HG02571 (cell line): ENCODE measurements at regions not wholly inside any gene's neighbourhood (a gene's known extent, or its start where the extent isn't known, plus 50 kb on each side); places are given as distances from the start of the nearest gene placed in this dataset.

Experiments used
- ATAC-seq: cut with Tn5 transposase; IDR thresholded peaks from one replicate; pipeline ENCODE4 v1.9.1; 2021; ENCODE audit warnings: mild to moderate bottlenecking, moderate library complexity; ENCODE audit not compliant: unreplicated experiment

DNA sequence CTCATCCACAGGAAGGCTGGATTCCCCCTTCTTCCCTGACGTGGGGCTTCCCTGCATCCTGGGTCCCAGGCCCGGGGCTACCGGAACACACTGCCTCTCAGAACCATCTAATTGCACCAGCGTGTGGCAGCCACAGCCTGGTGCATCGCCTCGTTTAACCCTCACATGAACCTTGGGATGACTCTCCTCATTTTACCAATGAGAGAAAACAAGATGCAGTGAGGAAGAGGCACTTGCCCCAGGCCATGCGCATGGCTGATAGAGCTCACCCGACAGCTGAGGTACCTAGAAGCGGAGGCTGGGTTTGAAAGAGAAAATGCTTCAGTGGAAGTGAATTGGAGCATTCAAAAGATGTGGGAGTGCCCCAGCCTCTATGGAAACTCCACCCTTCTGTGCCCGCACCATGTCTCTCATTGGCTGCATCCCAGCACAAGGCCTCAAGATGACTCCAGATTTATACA, 162.3 kb downstream of the KATNIP start:
- ATAC-seq, result no peak

DNA sequence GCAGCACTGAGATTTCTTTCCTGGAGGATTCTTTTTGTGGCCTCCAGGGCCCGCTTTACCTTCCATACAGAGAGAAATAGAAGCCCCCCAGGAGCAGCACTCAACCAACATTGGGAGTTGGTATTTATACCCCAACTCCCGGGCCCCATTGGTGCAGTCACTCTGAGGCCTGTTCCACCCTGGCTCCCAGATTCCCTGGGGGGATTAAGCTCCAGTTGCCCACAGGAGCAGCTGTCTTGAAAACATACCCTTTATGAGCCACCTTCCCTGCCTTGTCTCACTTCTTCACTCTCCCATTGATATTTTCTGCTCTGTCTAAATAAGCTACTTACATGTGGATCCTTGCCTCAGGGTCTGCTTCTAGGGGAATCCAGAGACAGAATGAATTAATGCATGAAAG, 167.8 kb downstream of the KATNIP start:
- no peak for ATAC-seq

DNA sequence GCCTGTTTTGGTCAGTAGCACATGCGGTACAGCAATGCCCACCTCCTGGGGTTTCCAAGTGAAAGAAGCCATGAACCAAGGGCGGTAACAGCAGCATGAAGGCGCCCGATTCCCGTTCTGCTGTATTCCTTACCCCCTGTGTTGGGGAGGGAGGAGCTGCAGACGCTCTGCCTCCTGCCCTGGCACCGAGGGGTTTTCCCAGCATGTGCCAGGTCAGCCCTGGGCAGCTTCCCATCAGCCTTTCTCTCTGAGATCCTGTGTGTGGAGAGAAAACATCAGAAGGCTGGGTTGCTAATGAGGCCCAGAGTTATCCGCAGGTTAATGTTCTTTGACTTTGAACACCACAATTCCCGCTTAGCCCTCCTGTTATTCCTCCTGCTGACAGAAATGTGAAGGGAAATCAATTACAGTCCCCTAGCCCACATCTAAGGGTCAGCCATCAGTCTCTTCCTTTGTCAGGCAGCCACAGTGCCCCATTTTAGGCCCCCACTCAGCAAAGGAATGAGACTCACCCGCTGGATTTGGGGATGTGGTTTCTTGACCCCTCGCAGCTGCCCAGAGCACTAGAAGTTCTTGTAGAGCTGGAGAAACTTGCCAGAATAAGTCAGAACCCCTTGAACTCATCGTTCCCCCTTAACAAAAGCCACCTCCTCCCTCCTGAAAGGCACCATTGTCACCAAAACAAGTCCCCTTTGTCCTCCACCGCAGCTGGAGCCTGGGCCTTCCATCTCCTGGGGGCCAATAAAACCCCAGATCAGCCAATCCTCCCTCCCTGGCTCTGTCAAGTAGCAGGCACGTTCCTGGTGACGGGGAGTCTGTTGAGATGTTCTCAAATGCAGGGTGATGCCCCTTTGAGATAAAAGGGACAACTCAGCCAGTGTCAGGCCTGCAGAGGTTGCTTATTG, 168.5 kb downstream of the KATNIP start:
- ATAC-seq, result no peak

DNA sequence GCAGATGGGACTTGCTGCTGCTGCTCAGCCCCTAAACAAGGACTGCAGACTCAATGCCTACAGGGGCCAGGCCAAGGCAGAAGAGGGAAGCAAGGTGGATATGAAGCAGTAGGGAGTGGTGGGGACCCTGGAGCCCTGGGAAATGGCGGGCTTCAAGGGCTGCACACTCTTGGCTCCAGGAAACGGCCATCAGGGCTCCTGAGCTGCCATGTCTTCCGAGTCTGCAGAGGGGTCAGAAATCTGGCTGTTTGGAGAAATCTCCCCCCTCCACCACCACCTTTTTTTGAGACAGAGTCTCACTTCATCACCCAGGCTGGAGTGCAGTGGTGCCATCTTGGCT, 169.1 kb downstream of the KATNIP start:
- ATAC-seq, result no peak

GRCh38 chr16:27720731-27721530, 171.0 kb downstream of the KATNIP start:
- no peak for ATAC-seq

DNA sequence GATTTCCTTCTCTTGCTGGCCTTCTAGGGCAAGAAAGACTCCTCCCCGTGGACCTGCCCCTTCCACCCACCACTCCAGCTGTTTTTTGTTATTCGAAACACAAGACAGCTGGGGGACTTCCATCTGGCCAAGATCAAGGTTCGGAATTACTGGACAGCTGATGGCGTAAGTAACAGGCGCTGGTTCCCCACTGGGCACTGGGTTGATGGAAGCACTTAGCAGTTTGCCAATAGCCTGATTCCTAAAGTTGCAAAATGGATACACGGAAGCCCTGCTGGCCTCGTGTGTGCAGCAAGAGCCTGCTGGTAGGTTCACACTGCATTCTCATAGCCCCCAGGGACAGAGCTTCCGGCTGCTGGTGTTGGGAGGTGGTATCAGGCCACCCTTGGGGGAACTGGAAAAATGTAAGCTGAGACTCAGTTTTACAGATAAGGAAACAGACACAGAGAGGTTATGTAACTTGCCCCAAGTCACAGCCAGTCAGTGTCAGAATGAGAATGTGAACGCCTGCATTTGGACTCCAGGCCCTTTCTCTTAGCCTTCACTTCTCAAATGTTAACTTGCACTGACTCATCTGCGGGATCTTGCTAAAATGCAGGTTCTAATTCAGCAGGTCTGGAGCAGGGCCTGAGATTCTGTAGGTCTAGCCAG, 171.7 kb downstream of the KATNIP start:
- no peak for ATAC-seq

DNA sequence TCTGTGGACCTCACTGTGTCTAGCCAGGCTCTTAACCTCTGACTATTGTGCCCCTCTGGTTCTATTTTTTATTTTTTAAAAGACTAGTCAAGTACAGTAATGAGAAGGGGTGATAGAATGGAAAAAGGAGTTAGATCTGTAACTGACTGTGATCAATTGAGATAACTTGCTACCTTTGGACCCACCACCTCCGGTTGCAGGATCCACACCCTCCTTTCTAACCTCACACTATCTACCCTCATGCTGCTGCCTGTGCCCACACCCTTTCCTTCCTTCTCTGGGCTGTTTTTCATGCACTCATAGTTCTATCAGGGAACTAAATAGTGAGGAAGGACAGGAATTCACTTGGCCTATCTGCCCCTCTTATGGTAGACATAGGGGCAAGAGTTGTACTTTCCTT, 172.3 kb downstream of the KATNIP start:
- ATAC-seq, result no peak

GRCh38 chr16:27722892-27723450, 173.0 kb downstream of the KATNIP start:
- ATAC-seq, result no peak

DNA sequence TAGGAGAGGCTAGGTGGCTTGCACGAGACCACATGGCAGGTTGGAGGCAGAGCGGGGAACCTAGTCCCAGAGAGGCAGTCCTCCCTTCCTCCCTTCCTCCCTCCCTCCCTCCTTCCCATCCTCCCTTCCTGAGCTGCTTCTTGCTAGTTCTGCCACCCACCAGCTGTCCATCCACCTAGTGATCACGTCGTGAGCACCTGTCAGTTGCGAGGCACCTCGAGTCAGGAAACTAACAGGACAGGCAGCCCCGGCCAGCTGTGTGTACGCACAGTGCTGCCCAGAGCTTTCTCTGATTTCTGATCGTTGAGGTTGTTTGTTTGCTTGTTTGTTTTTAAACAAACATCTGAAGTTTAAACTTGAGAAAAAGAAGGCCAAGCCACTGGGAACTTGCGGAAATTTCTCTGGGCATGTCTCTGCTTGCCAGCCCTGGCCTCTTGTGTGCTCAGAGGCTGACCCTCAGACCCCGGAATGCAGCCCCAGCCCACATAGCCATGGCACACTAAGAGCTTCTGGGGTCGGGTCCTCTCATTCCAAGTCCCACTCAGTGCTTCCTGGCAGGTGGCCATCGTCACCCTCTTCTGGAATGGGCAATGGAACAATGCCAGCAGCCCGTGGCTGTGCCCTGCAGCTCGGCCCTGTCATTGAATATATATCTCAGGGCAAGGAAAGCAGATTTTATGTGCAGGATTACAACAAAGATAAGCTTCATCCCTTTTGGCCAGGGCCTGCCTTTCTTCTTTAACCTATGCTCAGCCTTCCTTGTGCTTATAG, 174.0 kb downstream of the KATNIP start:
- ATAC-seq, result no peak

DNA sequence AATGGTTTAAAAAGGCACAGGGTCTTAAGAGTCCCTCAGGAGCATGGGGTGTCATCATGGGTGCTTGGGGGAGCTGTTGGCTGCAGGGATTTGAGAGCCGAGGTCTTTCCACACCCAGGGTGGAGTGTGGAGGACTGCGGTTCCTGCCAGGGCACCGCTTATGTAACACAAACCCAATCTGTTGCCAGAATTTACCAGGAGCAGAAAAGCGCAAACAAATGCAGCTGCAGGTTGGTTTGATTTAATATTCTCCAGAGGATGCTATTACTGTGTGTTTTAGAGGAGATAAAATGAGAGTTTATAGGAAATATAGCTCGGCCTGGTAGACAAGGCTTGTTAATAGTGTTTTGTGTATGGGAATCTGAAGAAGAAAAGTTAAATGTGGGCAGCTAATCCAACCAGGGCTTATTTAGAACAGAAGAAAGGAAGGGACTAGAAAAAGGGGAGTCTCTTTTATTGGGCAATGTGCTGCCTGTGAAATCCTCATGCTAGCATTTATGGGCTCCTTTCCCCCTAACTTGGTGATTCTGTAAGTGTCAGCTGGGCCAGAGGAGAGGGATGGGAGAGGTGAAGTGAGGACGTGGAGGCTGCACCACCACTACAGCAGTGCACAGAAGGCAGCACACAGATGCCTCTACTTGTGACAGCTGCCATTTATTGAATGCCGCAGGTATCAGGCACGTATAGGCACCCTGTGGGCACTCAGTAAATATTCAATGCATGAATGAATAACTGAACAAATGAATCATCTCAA, 174.7 kb downstream of the KATNIP start:
- no peak for ATAC-seq

- ATAC-seq, result no peak
Observed at GRCh38 chr16:27725236-27726000, 175.5 kb downstream of the KATNIP start.

DNA sequence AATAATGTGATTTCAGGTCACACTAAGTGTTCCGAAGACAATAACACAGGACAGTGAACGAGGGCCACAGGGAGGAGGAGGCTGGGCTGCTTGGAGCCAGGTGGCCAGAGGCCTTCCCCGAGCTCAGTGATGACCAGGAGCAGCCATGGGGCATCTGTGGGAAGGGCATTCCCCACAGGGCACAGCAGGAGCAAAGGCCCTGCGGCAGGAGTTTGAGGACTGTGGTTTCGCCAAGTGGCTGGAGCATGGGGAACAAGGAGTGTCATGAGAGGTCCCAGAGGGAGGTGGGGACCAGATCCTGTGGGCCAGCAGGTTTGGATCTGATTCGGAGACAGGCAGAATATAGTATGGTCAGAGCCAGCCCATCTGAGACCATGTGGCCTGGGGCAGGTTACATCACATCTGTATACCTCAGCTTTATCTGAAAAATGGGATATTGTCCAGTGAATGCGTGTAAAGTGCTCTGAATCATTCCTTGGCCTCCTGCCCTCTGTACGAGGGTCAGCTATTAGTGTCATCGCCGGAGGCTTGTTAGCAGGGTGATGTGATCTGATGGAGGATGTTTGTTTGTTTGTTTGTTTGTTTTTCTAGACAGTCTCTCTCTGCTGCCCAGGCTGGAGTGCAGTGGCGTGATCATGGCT, 176.8 kb downstream of the KATNIP start:
- no peak for ATAC-seq

DNA sequence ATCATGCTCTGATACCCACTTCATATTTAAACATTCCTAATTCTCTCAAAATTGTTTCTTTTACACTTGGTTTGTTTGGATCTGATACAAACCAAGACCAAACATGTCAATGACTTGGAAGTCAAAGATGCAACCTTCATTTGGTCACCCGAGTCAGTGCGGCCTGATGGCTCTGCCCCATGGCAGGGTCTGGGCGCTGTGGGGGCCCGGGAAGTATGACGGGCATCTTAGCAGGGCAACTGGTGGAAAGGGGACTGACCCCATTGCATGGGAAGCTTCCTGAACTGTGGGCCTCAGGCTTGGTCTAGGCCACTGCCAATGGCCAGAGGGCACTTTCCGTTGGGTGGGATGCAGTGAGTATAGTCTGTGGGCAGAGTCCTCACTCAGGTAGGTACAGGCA, 178.0 kb downstream of the KATNIP start:
- no peak for ATAC-seq

GRCh38 chr16:27728691-27729090, 178.7 kb downstream of the KATNIP start:
- ATAC-seq, result no peak

DNA sequence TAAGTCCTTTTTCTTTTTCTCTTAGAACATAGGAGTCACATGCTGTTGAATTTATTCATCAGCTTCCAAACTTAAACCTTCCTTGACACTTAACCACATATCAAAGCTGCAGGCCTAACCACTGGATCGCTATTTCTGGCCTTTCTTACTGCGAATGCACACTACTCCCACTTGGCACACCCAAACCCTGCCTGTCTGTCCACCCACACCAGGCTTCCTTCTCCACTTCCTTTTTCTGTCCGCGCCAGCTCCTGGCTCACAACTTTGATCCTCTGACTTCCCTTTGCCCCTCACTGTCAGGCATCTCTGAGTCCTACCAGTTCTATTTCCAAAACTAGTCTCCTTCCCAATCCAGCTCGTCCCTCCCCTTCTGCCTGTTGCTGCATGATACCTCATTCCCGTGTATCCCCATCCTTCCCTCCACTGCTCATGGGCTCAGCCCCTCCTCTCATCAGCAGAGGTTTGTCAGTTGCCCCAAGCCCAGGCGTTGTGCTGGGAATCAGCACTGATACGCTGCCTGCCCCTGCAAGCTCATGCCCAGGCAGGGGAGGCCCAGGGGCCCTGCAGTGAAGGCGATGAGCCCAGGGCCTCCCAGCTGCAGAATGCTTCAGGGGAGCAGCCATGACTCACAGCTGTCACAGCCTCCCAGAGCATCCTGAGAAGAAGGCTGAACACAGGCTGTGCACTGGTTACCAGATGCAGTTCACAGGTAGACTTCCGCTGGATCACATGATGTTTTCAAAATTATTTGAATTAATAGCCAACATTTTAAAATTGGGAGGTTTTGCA, 179.8 kb downstream of the KATNIP start:
- ATAC-seq, result no peak

GRCh38 chr16:27730661-27731210, 180.8 kb downstream of the KATNIP start:
- no peak for ATAC-seq

DNA sequence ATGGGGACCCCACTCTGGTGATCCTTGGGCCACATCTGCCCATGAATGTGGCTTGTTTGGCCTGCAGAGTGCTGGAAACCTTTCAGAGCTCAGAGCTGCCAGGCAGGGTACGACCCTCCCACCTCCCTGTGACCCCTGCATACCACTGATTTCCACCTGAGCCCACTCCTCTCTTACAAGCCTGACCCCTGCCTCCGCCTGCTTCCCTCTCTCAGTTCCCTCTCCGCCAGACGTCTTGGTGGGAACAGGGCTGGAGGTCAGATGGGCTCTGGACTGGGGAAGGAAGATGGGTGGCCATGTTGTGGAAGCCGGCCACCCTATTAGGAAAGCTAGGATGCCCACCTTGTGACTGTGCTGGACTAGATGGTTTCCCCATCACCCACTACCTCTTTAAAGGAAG, 185.1 kb downstream of the KATNIP start:
- no peak for ATAC-seq
